NAMALWA (cell line): ENCODE measurements at regions not wholly inside any gene's neighbourhood (a gene's known extent, or its start where the extent isn't known, plus 50 kb on each side); places are given as distances from the start of the nearest gene placed in this dataset.
"Not testable (repeated sequence)": the region's sequence is repeated elsewhere in the genome, so short reads cannot be mapped to it uniquely, and the experiment has no call there.

ENCODE experiments used
- DNase-seq: peaks from one replicate; pipeline ENCODE4 v3.0.0-alpha.2; 2015; ENCODE audit warnings: low spot score

GRCh38 chr11:80937842-80938241 is 1497.0 kb upstream of the TENM4 start:
- DNase-seq: no peak

GRCh38 chr11:80930038-80930437 is 1489.2 kb upstream of the TENM4 start:
- no peak for DNase-seq

- DNase-seq: no peak
Observed at GRCh38 chr11:80929031-80929805, 1488.4 kb upstream of the TENM4 start.

GRCh38 chr11:80925321-80925720 is 1484.5 kb upstream of the TENM4 start:
- DNase-seq: no peak

GRCh38 chr11:80921310-80921709 is 1480.5 kb upstream of the TENM4 start:
- not testable (repeated sequence) for DNase-seq

- DNase-seq: no peak
Observed at GRCh38 chr11:80916173-80916798, 1475.5 kb upstream of the TENM4 start.

GRCh38 chr11:80914311-80914710 is 1473.5 kb upstream of the TENM4 start:
- DNase-seq: no peak

- no peak for DNase-seq
Observed at GRCh38 chr11:80911666-80912065, 1470.8 kb upstream of the TENM4 start.

GRCh38 chr11:80900265-80900664 is 1459.4 kb upstream of the TENM4 start:
- DNase-seq: no peak

- DNase-seq: no peak
Observed at GRCh38 chr11:80899381-80899780, 1458.6 kb upstream of the TENM4 start.

GRCh38 chr11:80898910-80899309 is 1458.1 kb upstream of the TENM4 start:
- DNase-seq: no peak

- no peak for DNase-seq
Observed at GRCh38 chr11:80886684-80887083, 1445.9 kb upstream of the TENM4 start.

- no peak for DNase-seq
Observed at GRCh38 chr11:80873310-80873999, 1432.6 kb upstream of the TENM4 start.

GRCh38 chr11:80872116-80872728 is 1431.4 kb upstream of the TENM4 start:
- DNase-seq: no peak

- DNase-seq: no peak
Observed at GRCh38 chr11:80868831-80869230, 1428.0 kb upstream of the TENM4 start.

- DNase-seq: no peak
Observed at GRCh38 chr11:80862011-80862410, 1421.2 kb upstream of the TENM4 start.

GRCh38 chr11:80861193-80861592 is 1420.4 kb upstream of the TENM4 start:
- no peak for DNase-seq

- DNase-seq: no peak
Observed at GRCh38 chr11:80860632-80861031, 1419.8 kb upstream of the TENM4 start.

GRCh38 chr11:80856066-80856465 is 1415.2 kb upstream of the TENM4 start:
- no peak for DNase-seq

GRCh38 chr11:80855426-80855825 is 1414.6 kb upstream of the TENM4 start:
- no peak for DNase-seq

- no peak for DNase-seq
Observed at GRCh38 chr11:80849253-80849652, 1408.4 kb upstream of the TENM4 start.

- no peak for DNase-seq
Observed at GRCh38 chr11:80846979-80847378, 1406.1 kb upstream of the TENM4 start.

- DNase-seq: no peak
Observed at GRCh38 chr11:80846442-80846841, 1405.6 kb upstream of the TENM4 start.
